Natural killer cell (primary cell): ENCODE measurements at regions not wholly inside any gene's neighbourhood (a gene's known extent, or its start where the extent isn't known, plus 50 kb on each side); places are given as distances from the start of the nearest gene placed in this dataset.

Experiments
- ATAC-seq, 3 donors: fragments of 150-1000 bp in 2 of 3; fragments of 200-7000 bp in 1 of 3; cut with Tn5 transposase; 1 replicate in 1 of 3; 2 replicates in 2 of 3; pipeline ENCODE4 v1.10.0; 2021; ENCODE audit warnings: mild to moderate bottlenecking in 2 of 3, moderate library complexity in 2 of 3
- DNase-seq, 2 donors: peaks; one replicate each; pipeline versions ENCODE4 v3.0.0 to v3.0.0-alpha.2; 2013 to 2021; ENCODE audit warnings: mixed read lengths in 1 of 2
- H3K27ac ChIP-seq: one replicate; pipeline ENCODE4 v1.5.1; 2013; ENCODE audit warnings: mild to moderate bottlenecking, low read length
- H3K27me3 ChIP-seq: one replicate; pipeline ENCODE4 v1.6.1; 2013; ENCODE audit warnings: low read length; ENCODE audit not compliant: control insufficient read depth, insufficient read depth
- H3K36me3 ChIP-seq: one replicate; pipeline ENCODE4 v1.6.1; 2013; ENCODE audit warnings: low read length; ENCODE audit not compliant: control insufficient read depth, insufficient read depth
- H3K4me1 ChIP-seq: one replicate; pipeline ENCODE4 v1.6.1; 2013; ENCODE audit warnings: low read length; ENCODE audit not compliant: control insufficient read depth, insufficient read depth
- H3K4me3 ChIP-seq: one replicate; pipeline ENCODE4 v1.5.1; 2013; ENCODE audit warnings: low read length
- H3K9me3 ChIP-seq: one replicate; pipeline ENCODE4 v1.6.1; 2013; ENCODE audit warnings: low read length; ENCODE audit not compliant: control insufficient read depth, insufficient read depth
- H3K27ac Mint-ChIP-seq, 2 donors: one replicate each; pipeline ENCODE4 v1.8.0; 2022; ENCODE audit warnings: mild to moderate bottlenecking in 2 of 2, mixed read lengths in 2 of 2, moderate library complexity in 1 of 2
- H3K27me3 Mint-ChIP-seq, 2 donors: one replicate each; pipeline ENCODE4 v1.8.0; 2022; ENCODE audit warnings: low read depth in 2 of 2, mixed read lengths in 2 of 2
- H3K36me3 Mint-ChIP-seq: one replicate; pipeline ENCODE4 v1.8.0; 2022; ENCODE audit warnings: mixed read lengths
- H3K4me1 Mint-ChIP-seq, 2 donors: one replicate each; pipeline ENCODE4 v1.8.0; 2022; ENCODE audit warnings: mixed read lengths in 2 of 2
- H3K4me3 Mint-ChIP-seq: one replicate; pipeline ENCODE4 v1.8.0; 2022; ENCODE audit warnings: mild to moderate bottlenecking, moderate library complexity, mixed read lengths
- H3K9me3 Mint-ChIP-seq, 2 donors: one replicate each; pipeline ENCODE4 v1.8.0; 2022; ENCODE audit warnings: mixed read lengths in 2 of 2
- CTCF ChIP-seq: fragments of 200-600 bp; IDR thresholded peaks from one replicate; pipeline ENCODE4 v1.8.0; 2022; ENCODE audit warnings: antibody characterized with exemption
- WGBS: methylation state at CpG from one replicate; pipeline ENCODE4 v1.1.7; 2013; ENCODE audit warnings: missing lambda C conversion rate; ENCODE audit not compliant: insufficient coverage; 5-methylcytosine and 5-hydroxymethylcytosine counted together
- intact Hi-C: fragments of 100-400 bp; cut with micrococcal nuclease; formaldehyde crosslinking; loops from one replicate; pipeline ENCODE4 v1.14.2; 2022

- Histone ChIP-seq H3K36me3 (no peaks in the 10 kb centered on the region), H3K4me3 (no peak overlapping the region), H3K27ac (no peak overlapping the region), H3K27me3 (no peaks in the 10 kb centered on the region), H3K4me1 (no peaks in the 10 kb centered on the region), H3K9me3 (peaks cover 4% of the 10 kb centered on the region)
- H3K9me3 Mint-ChIP-seq = peaks cover 22 to 32% of the 10 kb centered on the region in 2 donors
- no peak for TF ChIP-seq CTCF
- peaks cover 17% of the 10 kb centered on the region for H3K36me3 Mint-ChIP-seq
- H3K4me1 Mint-ChIP-seq = no peaks in the 10 kb centered on the region
- 82% methylated on average over 1 of the region's 1 CpG for WGBS
- no peak overlapping the region for H3K27ac Mint-ChIP-seq
- intact Hi-C loops = no loop called here
- no peak for ATAC-seq
- DNase-seq = no peak
- no peak overlapping the region for H3K4me3 Mint-ChIP-seq
- H3K27me3 Mint-ChIP-seq = no peaks in the 10 kb centered on the region
These were observed 1119.5 kb downstream of the PLA2G4A start for GRCh38 chr1:187948170-187948794.

GRCh38 chr1:187949567-187949966 lies 1120.8 kb downstream of the PLA2G4A start:
- Mint-ChIP-seq H3K4me3 (no peak overlapping the region), H3K36me3 (peaks cover 17% of the 10 kb centered on the region), H3K27ac (no peak overlapping the region), H3K27me3 (no peaks in the 10 kb centered on the region), H3K9me3 (peaks cover 21 to 32% of the 10 kb centered on the region in 2 donors), H3K4me1 (no peaks in the 10 kb centered on the region)
- no peak overlapping the region for H3K27ac ChIP-seq
- no peaks in the 10 kb centered on the region for H3K27me3 ChIP-seq
- no peaks in the 10 kb centered on the region for H3K4me1 ChIP-seq
- H3K9me3 ChIP-seq = peaks cover 4% of the 10 kb centered on the region
- H3K4me3 ChIP-seq = no peak overlapping the region
- DNase-seq = no peak
- no CpG with 5 or more reads among the region's 1 CpG for WGBS
- ATAC-seq = no peak
- no peaks in the 10 kb centered on the region for H3K36me3 ChIP-seq
- TF ChIP-seq CTCF = no peak
- intact Hi-C loops = no loop called here

- no peak for TF ChIP-seq CTCF
- H3K4me3 ChIP-seq = no peak overlapping the region
These were observed 1123.1 kb downstream of the PLA2G4A start for GRCh38 chr1:187951817-187952216.

GRCh38 chr1:187952446-187952845 lies 1123.7 kb downstream of the PLA2G4A start:
- H3K27me3 ChIP-seq = no peaks in the 10 kb centered on the region
- H3K9me3 Mint-ChIP-seq = peaks cover 16 to 24% of the 10 kb centered on the region in 2 donors
- H3K27ac ChIP-seq = no peak overlapping the region
- TF ChIP-seq CTCF = no peak
- no peaks in the 10 kb centered on the region for H3K4me1 ChIP-seq
- no peaks in the 10 kb centered on the region for H3K27me3 Mint-ChIP-seq
- H3K4me3 ChIP-seq = no peak overlapping the region
- H3K36me3 Mint-ChIP-seq = peaks cover 15% of the 10 kb centered on the region
- intact Hi-C loops = no loop called here
- ATAC-seq = no peak
- no peak overlapping the region for H3K27ac Mint-ChIP-seq
- DNase-seq = no peak
- H3K4me3 Mint-ChIP-seq = no peak overlapping the region
- no peaks in the 10 kb centered on the region for H3K4me1 Mint-ChIP-seq
- 85% methylated on average over 2 of the region's 2 CpGs for WGBS
- H3K9me3 ChIP-seq = peaks cover under 1% of the 10 kb centered on the region
- no peaks in the 10 kb centered on the region for H3K36me3 ChIP-seq

More at GRCh38 chr1:187951817-187952216, 1123.1 kb downstream of the PLA2G4A start:
- H3K4me1 Mint-ChIP-seq = no peaks in the 10 kb centered on the region
- intact Hi-C loops = no loop called here
- no peaks in the 10 kb centered on the region for H3K27me3 ChIP-seq
- H3K27ac Mint-ChIP-seq = no peak overlapping the region
- H3K9me3 ChIP-seq = peaks cover 4% of the 10 kb centered on the region
- no peak overlapping the region for H3K27ac ChIP-seq
- peaks cover 19% of the 10 kb centered on the region for H3K36me3 Mint-ChIP-seq
- no peak for DNase-seq
- no peaks in the 10 kb centered on the region for H3K36me3 ChIP-seq
- H3K27me3 Mint-ChIP-seq = no peaks in the 10 kb centered on the region
- H3K9me3 Mint-ChIP-seq = peaks cover 19 to 26% of the 10 kb centered on the region in 2 donors
- H3K4me1 ChIP-seq = no peaks in the 10 kb centered on the region
- H3K4me3 Mint-ChIP-seq = no peak overlapping the region
- no peak for ATAC-seq
